GM19395 (cell line): ENCODE measurements at regions not wholly inside any gene's neighbourhood (a gene's known extent, or its start where the extent isn't known, plus 50 kb on each side); places are given as distances from the start of the nearest gene placed in this dataset.
A peak's percentile ranks its signal among the peaks of the same experiment; 100 is the strongest.

ENCODE experiments used
- ATAC-seq: cut with Tn5 transposase; IDR thresholded peaks from one replicate; pipeline ENCODE4 v1.9.1; 2021; ENCODE audit warnings: mild to moderate bottlenecking, moderate library complexity; ENCODE audit not compliant: unreplicated experiment

DNA sequence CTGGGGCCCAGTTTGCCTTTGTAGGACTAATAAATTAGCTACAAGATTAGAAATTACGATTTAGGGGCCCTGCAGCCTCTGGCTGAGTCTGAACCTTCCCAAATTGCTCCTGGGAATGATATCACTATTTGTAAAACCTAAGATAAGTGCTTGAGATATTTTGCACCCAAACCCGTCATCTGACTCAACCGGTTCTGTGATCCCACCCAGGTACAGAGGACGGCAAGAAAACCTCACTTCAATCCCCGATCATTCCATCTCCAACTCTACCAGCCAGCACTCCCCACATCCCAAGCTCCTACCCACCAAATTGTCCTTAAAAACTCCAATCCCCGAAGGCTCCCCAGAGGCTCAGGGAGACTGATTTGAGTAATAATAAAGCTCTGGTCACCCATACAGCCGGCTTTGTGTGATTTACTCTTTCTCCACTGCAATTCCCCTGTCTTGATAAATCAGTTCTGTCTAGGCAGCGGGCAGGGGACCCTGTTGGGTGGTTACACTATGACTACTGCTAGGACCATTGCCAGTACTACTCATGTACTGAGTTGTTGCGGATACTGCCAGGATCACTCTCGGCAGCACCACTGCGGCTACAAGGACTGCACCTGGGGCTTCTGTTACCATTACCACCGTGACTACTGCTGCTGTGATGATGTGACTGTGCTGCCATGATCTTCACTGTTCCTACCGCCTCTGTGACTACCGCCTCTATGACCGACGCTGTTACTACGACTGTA, 73.1 kb downstream of the IRF8 start:
- ATAC-seq, result no peak

GRCh38 chr16:85974428-85975375, 75.7 kb downstream of the IRF8 start:
- ATAC-seq, result no peak

DNA sequence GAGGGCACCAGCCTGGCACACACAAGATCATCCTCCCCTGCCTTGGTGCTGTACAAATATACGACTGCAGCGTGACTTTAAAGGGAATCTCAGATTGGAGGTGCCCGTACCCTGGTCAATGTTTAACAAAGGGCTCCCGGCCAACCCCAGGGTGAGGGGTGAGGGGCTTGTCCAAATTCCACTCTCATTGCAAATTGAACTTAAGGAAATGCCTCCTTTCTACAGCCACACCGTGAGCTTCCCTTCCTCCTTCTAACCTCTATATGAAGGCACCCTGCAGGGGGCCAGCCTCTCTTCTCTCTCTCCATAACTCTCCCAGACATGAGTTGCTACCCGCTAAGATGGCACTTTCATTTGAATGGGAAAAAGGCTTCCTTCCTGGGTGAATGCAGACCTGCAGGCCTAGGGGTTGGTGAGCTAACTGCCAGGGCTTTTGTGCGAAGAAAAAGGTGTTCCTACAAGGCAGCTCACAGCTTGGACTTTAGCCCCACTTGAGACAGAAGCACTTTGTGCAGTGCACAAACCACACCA, 76.6 kb downstream of the IRF8 start:
- ATAC-seq, result no peak

GRCh38 chr16:85978291-85978775, 79.4 kb downstream of the IRF8 start:
- ATAC-seq, result no peak

DNA sequence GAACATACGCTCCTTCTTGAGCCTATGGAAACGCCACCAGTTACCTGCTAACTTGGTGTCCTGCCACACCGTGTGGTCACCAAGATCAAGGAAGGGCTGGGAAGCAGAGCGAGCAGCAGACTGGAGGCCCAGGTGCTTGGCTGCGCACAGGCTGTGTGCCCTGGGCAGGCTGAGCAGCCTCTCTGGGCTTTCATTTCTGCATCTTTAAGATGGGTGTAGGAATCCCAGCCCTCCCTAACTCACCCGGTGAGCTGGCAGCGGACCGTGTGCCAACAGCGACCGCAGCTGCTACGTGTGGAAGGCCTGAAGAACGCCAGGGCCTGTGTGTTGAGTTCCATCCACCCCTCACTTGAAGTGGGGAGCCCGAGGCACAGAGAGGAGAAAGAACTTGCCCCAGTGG, 80.0 kb downstream of the IRF8 start:
- ATAC-seq, result no peak

GRCh38 chr16:85979605-85980004, 80.6 kb downstream of the IRF8 start:
- ATAC-seq, result no peak

DNA sequence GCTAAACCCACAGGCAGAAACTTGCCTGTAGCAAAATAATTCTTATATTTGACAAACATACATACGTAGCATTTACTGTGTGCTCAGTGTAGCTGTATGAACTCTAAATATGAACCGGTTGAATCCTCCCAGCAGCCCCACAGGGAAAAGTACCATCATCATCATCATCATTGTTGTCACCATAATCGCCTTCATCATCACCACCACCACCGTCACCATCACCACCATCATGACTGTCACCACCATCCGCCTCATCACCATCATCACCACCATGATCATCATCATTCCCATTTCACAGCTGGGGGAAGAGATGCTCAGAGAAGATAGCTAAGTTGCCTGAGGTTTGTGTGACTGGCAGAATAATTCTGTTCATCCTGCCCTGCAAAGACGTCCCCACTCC, 81.7 kb downstream of the IRF8 start:
- no peak for ATAC-seq

- no peak for ATAC-seq
Measured at GRCh38 chr16:85981826-85982562, 83.0 kb downstream of the IRF8 start.

GRCh38 chr16:85982563-85982939, 83.6 kb downstream of the IRF8 start:
- no peak for ATAC-seq

- ATAC-seq, result no peak
Measured at GRCh38 chr16:85983064-85983463, 84.1 kb downstream of the IRF8 start.

- ATAC-seq, result no peak
Measured at GRCh38 chr16:85983606-85984230, 84.8 kb downstream of the IRF8 start.

- no peak for ATAC-seq
Measured at GRCh38 chr16:85984231-85984880, 85.4 kb downstream of the IRF8 start.

DNA sequence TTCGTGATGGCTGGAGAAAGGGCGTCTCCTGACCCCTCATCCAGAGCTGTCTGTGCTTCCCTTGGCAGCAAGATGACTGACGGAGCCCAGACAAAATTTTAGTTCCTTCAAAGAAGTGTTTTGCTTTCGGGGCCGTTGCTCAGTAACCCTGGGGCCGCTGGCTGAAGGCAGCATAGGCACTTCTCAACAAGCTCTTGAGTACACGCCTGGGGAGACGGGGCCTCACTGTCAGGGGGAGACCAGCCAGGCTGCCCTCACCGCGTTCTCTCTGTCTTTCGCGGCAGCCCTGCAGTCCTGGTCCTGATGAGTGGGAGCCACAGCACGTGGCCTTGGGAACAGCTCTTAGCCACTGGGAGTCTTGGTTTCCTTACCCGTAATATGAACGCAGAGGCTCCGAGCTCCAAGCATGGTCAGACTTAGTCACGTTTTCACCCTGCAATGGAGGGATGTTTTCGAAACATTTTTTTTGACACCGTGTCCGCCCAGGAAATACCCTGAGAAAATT, 86.0 kb downstream of the IRF8 start:
- no peak for ATAC-seq

GRCh38 chr16:85986931-85987749, 88.2 kb downstream of the IRF8 start:
- ATAC-seq, result no peak

- ATAC-seq, result no peak
Measured at GRCh38 chr16:85987750-85988078, 88.8 kb downstream of the IRF8 start.

DNA sequence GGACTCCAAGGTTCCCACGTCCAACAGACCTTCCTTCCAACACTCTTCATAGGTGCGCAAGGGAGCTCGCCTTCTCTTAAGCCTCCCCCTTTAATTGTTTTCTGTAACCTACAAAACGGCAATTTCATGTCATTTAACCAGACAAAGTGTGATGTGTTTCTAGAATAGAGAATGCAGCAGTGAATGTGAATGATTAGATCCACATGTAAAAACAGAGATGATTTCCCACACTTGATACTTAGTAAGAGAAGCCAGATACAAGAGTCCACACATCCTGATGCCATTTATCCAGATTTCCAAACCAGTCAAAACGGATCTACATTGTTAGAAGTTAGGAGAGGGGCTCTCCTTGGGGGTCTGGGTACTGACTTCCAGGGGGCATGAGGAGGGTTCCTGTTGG, 89.3 kb downstream of the IRF8 start:
- ATAC-seq, result peak; percentile 1

GRCh38 chr16:85988723-85989313, 89.9 kb downstream of the IRF8 start:
- ATAC-seq, result peak; percentile 45

- ATAC-seq, result no peak
Measured at GRCh38 chr16:85989376-85989775, 90.4 kb downstream of the IRF8 start.
